NCI-H1105 (cell line): ENCODE measurements at regions not wholly inside any gene's neighbourhood (a gene's known extent, or its start where the extent isn't known, plus 50 kb on each side); places are given as distances from the start of the nearest gene placed in this dataset.

Source experiments
- DNase-seq: peaks from one replicate; lab custom pipeline; 2025; lab: John Stamatoyannopoulos, UW

DNA sequence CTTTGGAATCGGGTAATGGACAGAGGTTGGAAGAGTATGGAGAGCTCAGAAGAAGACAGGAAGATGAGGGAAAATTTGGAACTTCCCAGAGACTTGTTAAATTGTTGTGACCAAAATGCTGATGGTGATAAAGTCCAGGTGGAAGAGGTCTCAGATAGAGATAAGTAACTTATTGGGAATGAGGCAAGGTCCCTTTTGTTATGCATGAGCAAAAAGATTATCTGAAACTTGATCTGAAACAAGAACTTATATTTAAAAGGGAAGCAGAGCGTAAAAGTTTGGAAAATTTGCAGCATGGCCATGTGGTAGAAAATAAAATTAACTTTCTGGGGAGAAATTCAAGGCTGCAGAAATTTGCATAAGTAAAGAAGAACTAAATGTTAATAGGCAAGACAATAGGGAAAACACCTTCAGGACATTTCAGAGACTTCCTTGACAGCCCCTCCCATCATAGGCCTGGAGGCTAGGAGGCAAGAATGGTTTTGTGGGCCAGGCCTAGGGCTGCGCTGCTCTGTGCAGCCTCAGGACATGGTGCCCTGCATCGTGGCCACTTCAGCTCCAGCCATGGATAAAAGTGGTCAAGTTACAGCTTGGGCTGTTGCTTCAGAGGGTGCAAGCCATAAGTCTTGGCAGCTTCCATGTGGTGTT lies 425.7 kb upstream of the PRICKLE1 start:
- no peak for DNase-seq

DNA sequence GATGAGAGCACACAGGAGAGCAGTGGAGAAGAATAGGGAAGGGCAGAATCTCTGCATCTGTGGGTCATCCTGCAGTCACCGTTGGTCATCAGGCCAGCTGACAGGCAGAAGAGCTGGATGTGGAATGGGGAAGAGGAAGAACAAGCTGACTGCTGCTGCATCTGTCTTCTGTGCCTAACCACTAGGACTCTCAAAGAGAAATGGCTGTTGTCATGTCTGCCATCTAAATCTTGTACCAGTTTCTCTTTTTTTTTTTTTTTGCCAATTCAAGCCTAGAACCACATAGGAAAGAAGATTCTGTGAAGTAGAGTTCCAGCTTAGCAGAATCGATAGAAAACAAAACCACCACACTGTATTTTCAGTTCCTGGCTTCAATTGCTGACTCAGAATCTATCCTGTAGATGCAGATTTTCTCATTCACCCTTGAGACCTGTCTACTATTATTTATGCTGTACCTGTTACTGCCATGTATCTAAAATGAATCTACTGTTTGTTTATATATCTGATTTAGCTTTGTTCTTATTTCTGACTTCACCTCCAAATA lies 421.9 kb upstream of the PRICKLE1 start:
- DNase-seq, result no peak

DNA sequence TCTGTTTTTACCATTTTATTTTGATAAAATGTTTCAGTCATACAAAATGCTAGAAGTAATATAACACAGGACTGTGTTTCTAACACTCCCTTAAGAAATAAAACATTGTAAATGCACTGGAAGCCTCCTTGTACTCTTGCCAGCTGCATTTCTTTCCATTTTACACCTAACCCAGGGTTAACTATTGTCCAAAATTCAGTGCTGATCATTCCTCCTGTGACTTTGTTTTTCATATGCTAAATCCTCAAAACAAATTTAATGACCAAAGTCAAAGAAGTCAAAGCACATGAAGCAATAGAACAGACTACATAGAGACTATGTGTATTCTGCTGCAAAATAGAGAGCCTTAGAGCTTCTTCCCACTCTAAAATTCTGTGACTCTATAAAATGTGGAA lies 420.3 kb upstream of the PRICKLE1 start:
- DNase-seq, result no peak

DNA sequence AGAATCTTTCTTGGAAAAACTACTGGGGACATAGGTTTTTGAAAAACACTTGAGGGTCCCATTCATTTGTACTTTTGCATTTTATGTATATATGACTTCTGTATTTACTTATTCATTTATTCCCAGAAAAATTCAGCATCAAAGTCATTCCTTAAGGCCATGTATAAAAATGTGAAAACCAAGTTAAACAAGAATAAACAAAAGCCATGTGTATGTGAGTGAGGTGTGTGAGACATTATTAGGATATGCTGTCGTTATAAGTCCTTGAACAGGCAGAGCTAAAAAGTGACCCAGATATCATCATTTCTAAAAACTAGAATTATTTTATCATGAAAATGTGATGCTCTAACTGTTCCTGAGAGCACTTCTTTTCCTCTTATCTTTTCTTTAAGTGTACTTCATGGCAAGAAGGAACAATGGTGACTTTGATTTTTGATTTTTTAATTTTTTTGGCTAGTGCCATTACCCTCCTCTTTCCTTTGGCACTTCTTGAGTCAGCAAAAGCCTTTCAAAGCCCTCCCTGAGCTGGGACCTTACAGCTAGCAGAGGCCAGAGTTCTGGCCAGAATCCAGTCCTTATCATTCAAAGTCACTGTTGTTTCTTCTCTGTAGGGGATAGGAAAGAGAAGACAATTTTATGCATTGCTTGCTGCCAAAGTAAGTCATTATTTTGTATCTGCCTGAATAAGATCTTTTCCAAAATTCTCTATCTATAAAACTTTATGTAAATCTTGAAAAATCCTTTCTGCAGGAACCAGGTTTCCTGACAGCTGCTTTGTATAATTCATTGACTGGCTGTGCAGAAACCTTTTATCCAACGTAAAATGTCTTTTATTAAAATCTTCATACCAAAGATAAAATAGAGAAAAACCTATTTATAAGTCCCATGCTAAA lies 419.7 kb upstream of the PRICKLE1 start:
- DNase-seq, result no peak

DNA sequence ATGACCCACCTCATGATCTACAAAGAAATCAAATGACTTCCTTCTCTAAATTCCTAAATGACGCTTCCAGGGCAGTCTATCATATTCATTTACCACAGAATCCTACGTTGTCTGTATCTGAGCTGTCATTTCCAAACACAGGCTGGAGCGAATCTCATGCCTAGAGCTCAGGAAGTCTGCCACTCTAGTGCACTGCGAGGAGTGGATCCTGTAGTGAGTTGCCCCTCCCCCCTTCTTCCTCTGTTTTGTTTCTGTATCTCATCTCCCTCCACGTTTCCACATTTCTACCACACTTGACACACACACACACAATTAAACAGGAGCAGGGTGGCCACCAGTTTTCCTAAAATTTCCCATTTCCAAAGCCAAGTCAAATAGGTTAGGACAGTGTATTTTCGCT lies 415.4 kb upstream of the PRICKLE1 start:
- DNase-seq, result no peak

DNA sequence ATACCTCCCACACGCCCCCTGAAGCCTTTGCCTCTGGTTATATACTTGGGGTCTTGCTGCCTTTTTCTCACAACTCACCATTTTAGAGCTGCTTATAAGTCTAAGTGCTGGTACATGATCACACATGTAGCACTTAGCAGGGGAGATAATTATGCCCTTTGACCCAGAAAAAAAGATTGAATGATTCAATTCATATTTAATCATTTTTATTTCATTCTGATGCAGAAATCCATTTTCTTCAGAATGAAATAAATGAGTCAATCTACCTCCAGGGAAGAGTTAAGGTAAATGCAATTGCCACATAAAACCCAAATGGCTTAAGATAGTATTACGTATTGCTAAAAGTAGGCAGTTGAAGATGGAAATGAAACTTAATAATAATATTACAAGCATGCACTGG lies 414.6 kb upstream of the PRICKLE1 start:
- no peak for DNase-seq

DNA sequence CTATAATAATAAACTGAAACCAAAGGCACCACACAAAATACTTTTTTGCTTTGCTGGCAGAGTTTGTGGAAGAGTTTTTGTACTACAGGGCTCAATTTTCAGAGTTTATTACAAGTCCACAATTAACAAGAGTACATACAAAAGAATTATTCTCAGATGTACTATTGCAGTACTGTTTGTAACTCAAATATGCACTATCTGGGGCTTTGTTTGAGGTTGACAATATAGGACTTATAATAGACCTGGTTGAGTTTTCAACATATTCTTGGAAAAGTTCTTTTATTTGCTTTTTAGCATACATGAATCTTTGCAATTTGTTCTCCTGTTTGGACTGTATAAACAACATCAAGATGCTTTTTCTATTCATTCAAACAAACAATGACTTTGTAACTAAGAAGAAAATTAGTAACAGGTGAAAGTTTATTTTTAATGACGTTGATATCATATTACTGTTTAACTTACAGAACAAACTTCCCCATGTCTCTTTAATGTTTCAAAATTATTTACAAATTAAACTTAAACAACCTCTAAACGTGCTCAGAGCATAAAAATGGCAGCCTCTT lies 407.4 kb upstream of the PRICKLE1 start:
- DNase-seq, result no peak

DNA sequence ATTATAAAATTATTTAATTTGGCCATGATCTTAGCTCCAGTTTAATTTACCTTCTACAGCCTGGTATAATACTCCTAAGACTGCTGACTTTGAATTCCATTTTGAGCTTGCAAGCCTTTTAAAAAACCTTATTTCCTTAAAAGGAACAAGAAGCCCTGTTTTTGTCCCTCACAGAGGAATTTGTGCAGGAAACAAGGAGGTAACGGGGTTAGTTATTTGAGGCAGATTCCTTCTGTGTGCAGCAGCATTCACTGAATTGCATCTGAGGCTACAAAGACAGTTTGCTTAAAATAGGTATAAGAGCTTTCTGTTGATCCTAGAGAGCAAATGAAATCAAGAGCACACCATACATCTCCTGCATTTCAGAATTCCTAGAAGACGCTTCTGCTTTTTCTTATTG lies 403.3 kb upstream of the PRICKLE1 start:
- no peak for DNase-seq

DNA sequence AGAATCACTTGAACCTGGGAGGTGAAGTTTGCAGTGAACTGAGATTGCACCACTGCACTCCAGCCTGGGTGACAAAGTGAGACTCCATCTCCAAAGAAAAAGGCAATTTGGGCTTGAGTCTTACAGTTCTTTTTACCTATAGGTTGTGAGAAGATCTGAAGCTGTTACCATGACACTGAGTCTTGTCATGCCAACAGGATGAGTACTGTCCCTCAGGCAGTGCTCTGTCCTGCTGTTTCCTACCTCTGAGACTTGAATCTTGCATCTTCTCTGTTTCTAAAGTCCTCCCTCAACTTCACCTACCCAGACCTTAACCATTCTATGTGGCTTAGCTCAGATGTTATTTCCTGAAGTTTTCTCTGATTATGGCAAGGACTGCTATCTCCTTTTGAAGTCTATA lies 400.8 kb upstream of the PRICKLE1 start:
- no peak for DNase-seq

DNA sequence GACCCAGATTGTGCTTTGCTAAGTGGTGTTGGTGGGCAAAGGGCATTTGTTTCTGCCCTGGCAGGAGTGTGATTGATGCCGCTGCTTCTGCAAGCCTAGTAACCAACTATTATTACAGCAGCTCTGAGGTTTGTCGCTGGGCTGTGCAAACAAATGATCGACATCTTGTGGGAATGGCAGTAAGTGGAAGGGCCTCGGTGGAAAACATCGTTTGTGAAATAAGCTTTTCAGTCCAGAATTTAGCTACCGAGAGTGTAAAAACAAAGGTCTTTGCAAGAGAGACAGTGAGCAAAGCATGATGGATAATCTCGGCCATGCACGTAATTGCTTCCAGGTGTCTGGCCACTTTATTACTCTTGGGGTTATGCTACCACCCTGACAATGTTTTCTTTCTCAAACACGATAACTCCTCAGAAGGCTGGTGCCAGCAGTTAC lies 397.7 kb upstream of the PRICKLE1 start:
- DNase-seq, result no peak

DNA sequence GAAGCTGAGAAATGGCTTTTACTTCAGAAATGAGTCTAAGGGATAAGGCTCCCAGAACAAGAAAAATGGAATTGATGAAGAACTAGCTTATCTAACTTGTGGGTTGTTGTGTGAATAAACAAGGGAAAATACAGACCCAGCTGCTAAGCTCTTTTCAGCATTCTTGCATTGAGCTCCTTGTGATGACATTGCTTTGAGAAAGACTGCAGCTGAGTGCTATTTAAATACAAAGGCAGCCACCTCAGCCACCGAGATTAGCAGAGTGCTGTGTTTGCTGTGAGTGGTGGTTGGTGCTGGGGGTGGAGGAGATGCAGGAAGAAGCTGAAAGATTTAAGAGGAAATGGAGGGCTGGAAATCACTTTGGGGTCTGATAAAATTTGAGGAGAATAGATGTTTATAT lies 396.0 kb upstream of the PRICKLE1 start:
- DNase-seq, result no peak

DNA sequence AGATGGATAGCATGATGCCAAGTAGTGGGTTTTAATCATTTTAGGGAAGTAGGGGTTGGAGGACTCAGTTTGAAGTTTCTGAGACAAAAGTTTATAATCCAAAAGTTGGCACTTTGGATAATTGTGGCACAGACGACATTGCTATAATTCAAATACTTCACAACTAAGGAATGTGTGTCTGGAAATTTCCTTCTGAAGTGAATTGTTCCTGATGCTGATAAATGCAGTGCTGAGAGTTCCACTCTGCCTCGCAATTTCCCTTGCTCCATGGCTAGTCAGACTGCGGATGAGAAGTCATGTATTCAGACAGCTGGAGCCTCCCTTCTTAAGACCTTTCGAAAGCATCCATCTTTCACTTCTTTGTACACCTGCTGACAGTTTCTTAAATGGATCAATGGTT lies 393.3 kb upstream of the PRICKLE1 start:
- DNase-seq, result no peak

DNA sequence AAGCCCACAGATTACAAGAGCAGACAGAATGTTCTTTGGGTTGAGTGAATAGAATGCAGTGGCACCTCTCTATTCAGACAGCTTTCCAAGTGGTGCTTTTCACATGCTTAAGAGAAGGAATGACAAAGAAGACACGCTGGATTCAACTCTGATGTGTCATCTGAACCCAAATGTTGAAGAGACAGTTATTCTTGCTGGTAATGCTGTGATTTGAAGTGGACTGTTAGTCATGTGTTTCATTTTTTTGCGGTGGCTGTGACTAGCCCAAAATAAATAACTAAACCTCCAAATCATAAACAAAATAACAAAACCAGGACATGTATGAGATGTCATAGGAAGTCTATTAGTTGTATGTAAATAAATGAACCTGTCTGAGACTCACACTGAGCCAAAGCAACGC lies 391.8 kb upstream of the PRICKLE1 start:
- DNase-seq, result no peak

DNA sequence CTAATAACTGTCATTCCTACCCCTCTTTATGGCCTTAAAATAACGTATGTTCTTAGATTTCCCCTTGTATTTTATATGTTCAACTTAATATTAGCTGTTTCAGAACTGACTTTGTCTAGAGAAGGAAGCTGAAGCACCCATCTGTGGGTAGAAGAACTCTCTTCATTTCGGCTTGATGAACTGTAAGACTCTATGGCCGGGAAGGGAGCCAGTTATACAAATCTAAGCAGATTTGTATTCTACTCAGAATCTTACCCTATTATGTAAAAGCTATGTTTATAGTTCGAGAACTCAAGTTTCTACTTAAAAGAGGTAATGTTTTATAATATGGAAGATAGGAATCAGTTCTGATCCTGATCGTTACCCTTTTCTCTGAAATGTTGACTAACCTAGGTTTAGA lies 390.9 kb upstream of the PRICKLE1 start:
- DNase-seq, result no peak

DNA sequence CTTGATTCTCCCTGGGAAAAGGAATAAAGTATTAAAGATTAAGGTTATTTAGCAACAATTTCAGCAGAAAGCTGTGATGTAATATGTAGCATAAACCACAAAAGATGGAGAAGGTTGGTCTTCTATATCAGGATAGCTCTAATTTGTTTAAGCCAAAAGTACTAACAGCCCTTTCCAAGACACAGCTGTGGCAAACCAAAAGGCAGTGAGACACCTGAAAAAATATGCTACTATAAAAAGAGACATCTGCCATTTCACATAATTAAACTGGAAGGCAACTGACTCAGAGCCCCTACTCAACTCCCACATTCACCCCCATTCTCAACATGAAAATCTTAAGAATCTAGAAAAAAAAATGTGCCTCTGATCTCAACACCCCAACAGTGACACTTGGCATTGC lies 390.2 kb upstream of the PRICKLE1 start:
- no peak for DNase-seq

DNA sequence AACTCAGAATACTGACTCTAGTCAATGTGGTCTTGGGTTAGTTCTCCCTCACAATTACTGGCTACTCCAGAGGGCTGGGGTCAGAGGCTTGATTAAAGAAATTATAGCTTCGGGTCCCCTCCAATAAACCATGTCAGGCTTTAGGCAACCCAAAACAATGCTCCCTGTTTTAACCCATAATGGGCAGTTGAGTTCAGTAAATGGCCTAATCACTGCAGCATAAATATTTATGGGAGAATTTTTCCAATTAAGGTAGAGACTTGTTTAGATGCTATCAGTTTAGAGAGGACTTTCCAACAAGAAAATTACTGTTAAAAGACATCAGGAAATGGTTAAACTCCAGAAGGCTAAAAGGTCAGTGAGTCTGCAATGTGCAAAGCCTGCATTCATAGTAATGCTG lies 389.2 kb upstream of the PRICKLE1 start:
- no peak for DNase-seq

DNA sequence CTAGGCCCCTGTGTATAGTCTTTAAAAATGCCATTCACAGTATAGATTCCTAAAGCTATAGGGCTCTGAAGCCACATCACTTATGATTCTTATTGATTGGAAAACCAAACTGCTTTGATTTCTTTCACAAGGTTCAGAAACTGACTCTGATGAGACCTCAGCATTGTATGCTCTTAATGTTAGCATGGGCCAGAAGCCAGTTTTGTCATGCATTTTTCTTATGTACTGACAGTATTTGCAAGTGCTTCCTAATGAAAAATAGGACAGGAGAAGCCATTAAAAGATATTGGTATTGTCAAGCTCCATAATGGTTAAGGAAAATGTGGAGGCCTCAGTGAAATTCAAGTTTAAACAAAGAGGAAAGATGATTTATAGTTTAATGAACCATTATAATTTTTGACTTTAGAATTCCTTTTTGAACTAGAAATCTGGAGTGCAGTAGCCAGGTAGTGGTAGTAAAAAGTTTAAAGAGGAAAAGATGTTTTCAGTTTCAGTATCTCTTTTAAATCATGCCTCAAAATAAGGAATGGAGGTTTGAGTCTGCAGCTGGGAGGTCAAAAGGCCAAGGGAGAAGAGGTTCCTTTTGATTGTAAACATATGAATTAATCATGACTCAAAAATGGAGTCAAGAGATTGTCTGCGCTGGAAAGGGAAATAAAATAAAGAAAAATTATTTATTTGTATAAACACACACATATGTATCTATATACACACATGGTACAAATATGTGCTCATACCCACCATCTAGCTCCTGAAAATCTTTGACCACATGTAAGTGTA lies 388.1 kb upstream of the PRICKLE1 start:
- no peak for DNase-seq

DNA sequence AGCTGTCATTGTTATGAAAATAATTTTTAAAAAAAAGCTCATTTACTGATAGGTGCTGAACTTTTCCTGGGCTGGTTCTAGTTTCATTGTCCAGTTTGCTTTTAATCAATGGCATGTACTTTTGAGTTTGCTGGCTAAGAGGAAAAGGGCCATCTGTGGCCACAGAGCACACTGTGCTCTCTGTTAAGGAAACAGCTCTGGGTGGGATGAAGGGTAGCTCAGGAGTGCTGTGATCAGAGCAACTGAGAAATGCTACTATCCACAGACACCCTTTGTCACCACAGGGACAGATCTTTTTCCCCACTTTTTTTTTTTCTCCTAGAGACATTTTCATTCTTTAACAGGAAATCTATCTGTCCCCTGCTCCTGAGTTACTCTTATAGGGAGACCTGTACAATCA lies 387.1 kb upstream of the PRICKLE1 start:
- no peak for DNase-seq

DNA sequence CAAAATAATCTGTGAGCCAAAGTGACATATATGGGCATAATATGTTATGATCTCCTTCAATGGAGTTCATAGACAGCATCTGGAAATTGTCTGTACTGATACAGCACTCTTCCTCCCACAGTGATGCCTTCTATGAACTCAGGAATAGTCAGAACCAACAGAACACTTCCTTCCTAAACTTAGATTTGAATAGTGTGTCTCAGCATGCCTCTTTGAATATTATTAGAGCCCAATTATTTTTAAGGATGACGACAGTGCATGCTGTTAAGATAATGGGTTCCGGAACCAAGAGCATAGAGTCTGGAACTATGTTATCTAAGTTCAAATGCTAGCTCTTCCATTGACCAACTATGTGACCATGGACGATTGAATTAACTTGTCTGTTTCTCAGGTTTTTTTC lies 386.6 kb upstream of the PRICKLE1 start:
- no peak for DNase-seq

DNA sequence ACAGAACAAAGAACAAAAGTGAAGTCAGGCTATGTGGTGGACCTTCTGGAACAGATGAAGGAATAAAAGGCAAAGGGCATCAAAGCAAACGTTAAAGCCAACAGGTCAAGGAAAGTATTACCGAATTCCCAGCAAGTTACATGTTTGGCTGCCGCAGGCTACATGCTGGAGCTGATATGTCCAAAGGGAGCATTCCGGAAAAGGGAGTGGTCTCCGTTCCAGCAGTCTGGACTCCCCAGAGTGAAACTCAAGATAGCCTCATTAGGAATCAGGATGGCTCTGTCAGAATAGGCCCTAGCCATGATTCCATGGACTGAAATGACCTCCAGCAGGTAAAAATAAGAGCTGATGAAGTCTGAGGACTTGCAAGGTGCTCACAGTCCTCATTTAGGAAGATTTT lies 379.8 kb upstream of the PRICKLE1 start:
- DNase-seq, result no peak

DNA sequence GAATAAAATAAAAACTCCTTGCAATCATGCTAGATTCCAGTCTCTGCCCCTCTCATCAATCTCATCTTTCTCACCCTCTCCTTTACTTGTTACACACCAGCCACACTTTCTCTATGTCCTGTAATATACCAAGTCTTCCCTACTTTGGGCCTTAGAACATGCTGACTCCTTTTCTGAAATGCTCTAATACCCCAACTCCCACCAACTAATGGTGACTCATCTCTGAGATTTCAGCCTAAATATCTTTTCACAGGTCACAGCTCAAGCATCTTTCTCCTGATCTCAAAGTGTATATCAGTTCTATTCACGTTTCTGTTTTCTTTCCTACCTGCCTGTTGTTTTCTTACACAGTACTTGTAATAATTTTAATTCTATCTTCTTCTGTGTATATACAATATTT lies 378.9 kb upstream of the PRICKLE1 start:
- no peak for DNase-seq

DNA sequence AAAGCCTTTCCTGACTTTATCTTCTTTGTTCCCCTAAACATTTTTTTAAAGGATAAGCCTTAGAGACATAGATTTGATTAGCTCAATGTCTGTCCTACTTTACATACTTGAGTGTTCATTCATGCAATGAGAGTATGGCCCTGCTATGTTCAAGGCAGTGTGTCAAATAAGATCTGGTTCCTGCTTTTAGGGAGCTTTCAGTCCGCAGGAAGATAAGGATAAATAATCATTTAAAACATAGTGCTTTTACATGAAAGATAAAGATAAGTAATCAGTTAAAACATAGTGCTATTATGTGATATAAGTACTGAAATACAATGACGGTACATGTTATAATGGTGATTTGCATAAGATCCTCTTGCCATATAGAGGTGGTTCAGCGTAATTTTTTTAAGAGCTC lies 378.3 kb upstream of the PRICKLE1 start:
- DNase-seq, result no peak
